Fibroblast of the aortic adventitia (primary cell): ENCODE measurements at regions not wholly inside any gene's neighbourhood (a gene's known extent, or its start where the extent isn't known, plus 50 kb on each side); places are given as distances from the start of the nearest gene placed in this dataset.

Experiments
- DNase-seq: peaks from one replicate; pipeline ENCODE4 v3.0.0-alpha.2; 2010; ENCODE audit warnings: low read depth
- H3K4me3 ChIP-seq: 2 replicates; pipeline ENCODE4 v1.5.1; 2011; ENCODE audit warnings: low read depth, mild to moderate bottlenecking, control low read depth, low read length, moderate library complexity
- CTCF ChIP-seq: IDR thresholded peaks from 2 replicates; pipeline ENCODE4 v1.5.1; 2011; ENCODE audit warnings: mild to moderate bottlenecking, low read length, control low read depth, inconsistent platforms; ENCODE audit not compliant: insufficient read depth

- H3K4me3 ChIP-seq: no peak overlapping the region
- no peak for TF ChIP-seq CTCF
- DNase-seq: no peak
Measured at GRCh38 chr2:33893824-33894223, 294.7 kb upstream of the FAM98A start.

GRCh38 chr2:33891616-33892015, 292.5 kb upstream of the FAM98A start:
- no peak for DNase-seq
- TF ChIP-seq CTCF: no peak
- H3K4me3 ChIP-seq: no peak overlapping the region

- DNase-seq: no peak
- H3K4me3 ChIP-seq: no peak overlapping the region
- TF ChIP-seq CTCF: no peak
Measured at GRCh38 chr2:33890686-33891085, 291.6 kb upstream of the FAM98A start.

- TF ChIP-seq CTCF: no peak
- no peak for DNase-seq
- no peak overlapping the region for H3K4me3 ChIP-seq
Measured at GRCh38 chr2:33877348-33878016, 278.4 kb upstream of the FAM98A start.

- H3K4me3 ChIP-seq: no peak overlapping the region
- DNase-seq: no peak
- no peak for TF ChIP-seq CTCF
Measured at GRCh38 chr2:33873076-33873605, 274.0 kb upstream of the FAM98A start.

- no peak for DNase-seq
- no peak overlapping the region for H3K4me3 ChIP-seq
- no peak for TF ChIP-seq CTCF
Measured at GRCh38 chr2:33859811-33860461, 260.8 kb upstream of the FAM98A start.

GRCh38 chr2:33859176-33859575, 260.1 kb upstream of the FAM98A start:
- TF ChIP-seq CTCF: no peak
- H3K4me3 ChIP-seq: no peak overlapping the region
- no peak for DNase-seq
